A673 (cell line): ENCODE measurements at regions not wholly inside any gene's neighbourhood (a gene's known extent, or its start where the extent isn't known, plus 50 kb on each side); places are given as distances from the start of the nearest gene placed in this dataset.
"Not testable (repeated sequence)": the region's sequence is repeated elsewhere in the genome, so short reads cannot be mapped to it uniquely, and the experiment has no call there.

Experiments used
- EZH2 ChIP-seq: fragments of 200-600 bp; sonication (generic); IDR thresholded peaks from 2 replicates; pipeline ENCODE4 v1.6.1; 2017; ENCODE audit warnings: borderline replicate concordance, low read depth, mild to moderate bottlenecking, mixed read lengths, antibody characterized with exemption, low read length; ENCODE audit not compliant: poor library complexity, severe bottlenecking
- TF ChIP-seq, protein P1 (sequence below): fragments of 300-800, 200-600 bp; sonication (generic); conservative IDR thresholded peaks from 2 replicates; pipeline ENCODE4 v1.5.1; 2017; ENCODE audit warnings: low read depth, mild to moderate bottlenecking, antibody characterized with exemption, low read length, moderate library complexity, mixed read lengths

DNA sequence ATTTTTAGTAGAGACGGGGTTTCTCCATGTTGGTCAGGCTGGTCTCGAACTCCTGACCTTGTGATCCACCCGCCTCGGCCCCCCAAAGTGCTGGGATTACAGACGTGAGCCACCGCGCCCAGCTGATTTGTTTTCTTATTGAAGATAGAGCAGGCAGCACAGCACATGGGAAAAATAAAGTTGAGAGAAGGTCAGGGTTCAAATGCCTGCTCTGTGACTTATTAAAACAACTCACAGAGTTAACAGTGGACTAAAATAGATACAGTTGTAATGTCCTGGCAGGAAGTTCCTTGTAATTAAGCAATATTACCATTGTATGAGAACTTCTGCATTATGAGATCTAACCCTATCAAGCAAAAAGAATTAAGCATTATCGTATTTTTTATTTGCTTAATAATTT lies 615.7 kb upstream of the CCNG1 start:
- TF ChIP-seq, protein P1, sequence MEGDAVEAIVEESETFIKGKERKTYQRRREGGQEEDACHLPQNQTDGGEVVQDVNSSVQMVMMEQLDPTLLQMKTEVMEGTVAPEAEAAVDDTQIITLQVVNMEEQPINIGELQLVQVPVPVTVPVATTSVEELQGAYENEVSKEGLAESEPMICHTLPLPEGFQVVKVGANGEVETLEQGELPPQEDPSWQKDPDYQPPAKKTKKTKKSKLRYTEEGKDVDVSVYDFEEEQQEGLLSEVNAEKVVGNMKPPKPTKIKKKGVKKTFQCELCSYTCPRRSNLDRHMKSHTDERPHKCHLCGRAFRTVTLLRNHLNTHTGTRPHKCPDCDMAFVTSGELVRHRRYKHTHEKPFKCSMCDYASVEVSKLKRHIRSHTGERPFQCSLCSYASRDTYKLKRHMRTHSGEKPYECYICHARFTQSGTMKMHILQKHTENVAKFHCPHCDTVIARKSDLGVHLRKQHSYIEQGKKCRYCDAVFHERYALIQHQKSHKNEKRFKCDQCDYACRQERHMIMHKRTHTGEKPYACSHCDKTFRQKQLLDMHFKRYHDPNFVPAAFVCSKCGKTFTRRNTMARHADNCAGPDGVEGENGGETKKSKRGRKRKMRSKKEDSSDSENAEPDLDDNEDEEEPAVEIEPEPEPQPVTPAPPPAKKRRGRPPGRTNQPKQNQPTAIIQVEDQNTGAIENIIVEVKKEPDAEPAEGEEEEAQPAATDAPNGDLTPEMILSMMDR: not testable (repeated sequence)
- not testable (repeated sequence) for TF ChIP-seq EZH2
